ENCODE measurements at regions not wholly inside any gene's neighbourhood (a gene's known extent, or its start where the extent isn't known, plus 50 kb on each side); places are given as distances from the start of the nearest gene placed in this dataset.

GRCh38 chr16:60329108-60329507, 1595.0 kb upstream of the GOT2 start:
- TF ChIP-seq CTCF (IDR thresholded peaks at IDR 0.05) (no peak), POLR2A (IDR thresholded peaks at IDR 0.05) (no peak)

Measured in lower leg skin (tissue), 3 donors.